ENCODE measurements at regions not wholly inside any gene's neighbourhood (a gene's known extent, or its start where the extent isn't known, plus 50 kb on each side); places are given as distances from the start of the nearest gene placed in this dataset.

- H3K36me3 Mint-ChIP-seq (ENCODE audit: low read depth): no peaks in the 10 kb centered on the region
- DNase-seq (ENCODE audit: low spot score): no peak
- H3K27me3 Mint-ChIP-seq (ENCODE audit: low read depth): no peaks in the 10 kb centered on the region
- H3K4me1 Mint-ChIP-seq (ENCODE audit: low read depth): peaks cover 44% of the 10 kb centered on the region
- no peak for TF ChIP-seq CTCF (IDR thresholded peaks at IDR 0.05)
- H3K27ac Mint-ChIP-seq (ENCODE audit: unreplicated experiment): peak overlapping the region; percentile 38
- no peaks in the 10 kb centered on the region for H3K9me3 Mint-ChIP-seq (ENCODE audit: low read depth)
- no peak overlapping the region for H3K4me3 Mint-ChIP-seq (ENCODE audit: unreplicated experiment)
Observed at GRCh38 chr6:149233056-149233715, 84.3 kb upstream of the TAB2 start.

- Mint-ChIP-seq H3K9me3 (ENCODE audit: low read depth) (peaks cover 4% of the 10 kb centered on the region), H3K4me3 (ENCODE audit: unreplicated experiment) (no peak overlapping the region), H3K27ac (ENCODE audit: unreplicated experiment) (peak overlapping the region; percentile 23), H3K4me1 (ENCODE audit: low read depth) (peaks cover 44% of the 10 kb centered on the region), H3K36me3 (ENCODE audit: low read depth) (no peaks in the 10 kb centered on the region), H3K27me3 (ENCODE audit: low read depth) (no peaks in the 10 kb centered on the region)
- DNase-seq (ENCODE audit: low spot score): no peak
- no peak for TF ChIP-seq CTCF (IDR thresholded peaks at IDR 0.05)
Observed at GRCh38 chr6:149234051-149234962, 83.2 kb upstream of the TAB2 start.

GRCh38 chr6:149235130-149235561 lies 82.4 kb upstream of the TAB2 start:
- no peak for DNase-seq (ENCODE audit: low spot score)
- Mint-ChIP-seq H3K9me3 (ENCODE audit: low read depth) (peaks cover 6% of the 10 kb centered on the region), H3K4me3 (ENCODE audit: unreplicated experiment) (no peak overlapping the region), H3K27me3 (ENCODE audit: low read depth) (no peaks in the 10 kb centered on the region), H3K4me1 (ENCODE audit: low read depth) (peaks cover 44% of the 10 kb centered on the region), H3K27ac (ENCODE audit: unreplicated experiment) (no peak overlapping the region), H3K36me3 (ENCODE audit: low read depth) (no peaks in the 10 kb centered on the region)
- TF ChIP-seq CTCF (IDR thresholded peaks at IDR 0.05): no peak

GRCh38 chr6:149236589-149236988 lies 80.9 kb upstream of the TAB2 start:
- H3K4me3 Mint-ChIP-seq (ENCODE audit: unreplicated experiment): no peak overlapping the region
- H3K4me1 Mint-ChIP-seq (ENCODE audit: low read depth): peaks cover 42% of the 10 kb centered on the region
- DNase-seq (ENCODE audit: low spot score): no peak
- H3K36me3 Mint-ChIP-seq (ENCODE audit: low read depth): no peaks in the 10 kb centered on the region
- no peak overlapping the region for H3K27ac Mint-ChIP-seq (ENCODE audit: unreplicated experiment)
- H3K27me3 Mint-ChIP-seq (ENCODE audit: low read depth): no peaks in the 10 kb centered on the region
- H3K9me3 Mint-ChIP-seq (ENCODE audit: low read depth): peaks cover 7% of the 10 kb centered on the region
- TF ChIP-seq CTCF (IDR thresholded peaks at IDR 0.05): no peak

- Mint-ChIP-seq H3K9me3 (ENCODE audit: low read depth) (peaks cover 7% of the 10 kb centered on the region), H3K27ac (ENCODE audit: unreplicated experiment) (no peak overlapping the region), H3K27me3 (ENCODE audit: low read depth) (no peaks in the 10 kb centered on the region), H3K36me3 (ENCODE audit: low read depth) (no peaks in the 10 kb centered on the region), H3K4me1 (ENCODE audit: low read depth) (peaks cover 39% of the 10 kb centered on the region), H3K4me3 (ENCODE audit: unreplicated experiment) (no peak overlapping the region)
- TF ChIP-seq CTCF (IDR thresholded peaks at IDR 0.05): no peak
- DNase-seq (ENCODE audit: low spot score): no peak
Observed at GRCh38 chr6:149237464-149237863, 80.0 kb upstream of the TAB2 start.
